GM18499 (cell line): ENCODE measurements at regions not wholly inside any gene's neighbourhood (a gene's known extent, or its start where the extent isn't known, plus 50 kb on each side); places are given as distances from the start of the nearest gene placed in this dataset.

ENCODE experiments used
- ATAC-seq: cut with Tn5 transposase; IDR thresholded peaks from one replicate; pipeline ENCODE4 v1.9.1; 2021; ENCODE audit warnings: moderate number of reproducible peaks; ENCODE audit not compliant: insufficient read depth, unreplicated experiment

- ATAC-seq: no peak
These were observed 190.7 kb upstream of the LMNTD1 start for GRCh38 chr12:25743679-25744215.

DNA sequence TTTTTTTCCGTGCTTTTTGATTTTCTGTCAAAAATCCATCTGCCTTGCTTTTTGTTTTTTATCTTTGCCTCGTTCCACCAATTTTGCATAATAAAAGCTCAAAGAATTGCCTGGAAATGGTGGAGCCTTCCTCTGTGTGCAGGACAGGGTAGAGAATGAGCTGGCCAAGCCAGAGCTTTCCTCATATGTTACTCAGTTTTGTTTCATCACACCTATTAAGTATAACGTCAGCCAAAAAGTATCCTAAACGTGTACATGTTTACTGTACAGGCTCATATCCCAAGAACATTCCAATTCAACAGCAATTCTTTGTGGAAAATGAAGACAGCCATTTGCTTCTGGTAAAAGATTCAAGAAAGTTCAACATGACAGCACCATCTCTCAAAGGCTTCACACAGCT lies 191.2 kb upstream of the LMNTD1 start:
- no peak for ATAC-seq

GRCh38 chr12:25745281-25745680 lies 192.2 kb upstream of the LMNTD1 start:
- no peak for ATAC-seq

- no peak for ATAC-seq
These were observed 193.0 kb upstream of the LMNTD1 start for GRCh38 chr12:25746131-25746530.

- no peak for ATAC-seq
These were observed 199.7 kb upstream of the LMNTD1 start for GRCh38 chr12:25752710-25753309.

DNA sequence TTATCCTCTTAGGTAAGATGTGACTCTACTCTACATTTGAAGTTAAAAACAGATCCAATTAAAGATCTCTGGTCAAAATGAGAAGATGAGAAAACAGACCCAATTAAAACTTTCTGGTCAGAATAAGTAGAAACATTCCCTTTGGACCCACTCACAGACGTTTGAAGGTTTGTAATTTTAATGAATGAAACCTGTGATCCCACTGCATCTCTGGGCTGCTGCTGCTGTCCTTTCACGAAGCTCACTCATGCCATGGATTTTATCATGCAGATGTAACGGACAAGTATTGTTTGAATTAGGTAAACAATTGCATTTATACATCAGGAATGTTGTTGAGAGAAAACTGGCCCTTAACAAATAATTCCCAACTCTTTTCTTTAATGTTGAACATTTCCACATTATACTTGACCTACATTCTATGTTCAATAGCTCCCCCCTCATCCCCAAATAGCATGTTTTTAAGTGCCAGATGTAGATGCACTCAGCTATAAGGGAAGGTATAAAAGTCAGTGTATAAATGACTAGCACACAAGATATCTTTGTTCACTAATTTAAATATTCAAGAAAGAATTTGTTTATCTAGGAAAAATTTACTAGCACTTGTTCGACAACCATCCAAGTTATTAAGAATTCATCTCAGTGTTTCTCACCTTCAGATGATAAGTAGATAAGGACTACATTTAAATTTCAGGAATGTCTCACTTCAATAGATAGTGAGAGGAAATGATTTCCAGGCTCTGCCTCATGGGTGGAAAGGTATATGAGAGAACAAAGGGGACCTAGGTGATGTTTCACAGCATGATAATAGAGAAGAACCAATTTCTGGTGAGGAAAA lies 202.3 kb upstream of the LMNTD1 start:
- ATAC-seq: no peak

DNA sequence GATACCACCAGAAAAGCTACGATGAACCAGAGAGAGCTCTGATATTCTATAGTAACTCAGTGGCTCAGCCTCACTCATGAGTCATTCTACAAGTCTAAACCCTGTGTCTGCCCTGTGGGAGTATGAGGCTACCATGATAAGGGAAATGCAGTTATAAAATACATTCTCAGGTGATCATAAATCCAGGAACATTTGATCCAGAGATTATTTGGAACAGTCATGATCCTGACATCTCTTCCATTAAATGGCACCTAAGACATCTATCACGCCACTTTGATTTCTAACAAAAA lies 202.6 kb upstream of the RASSF8 start:
- ATAC-seq: no peak

GRCh38 chr12:25757037-25757665 lies 201.3 kb upstream of the RASSF8 start:
- ATAC-seq: no peak

DNA sequence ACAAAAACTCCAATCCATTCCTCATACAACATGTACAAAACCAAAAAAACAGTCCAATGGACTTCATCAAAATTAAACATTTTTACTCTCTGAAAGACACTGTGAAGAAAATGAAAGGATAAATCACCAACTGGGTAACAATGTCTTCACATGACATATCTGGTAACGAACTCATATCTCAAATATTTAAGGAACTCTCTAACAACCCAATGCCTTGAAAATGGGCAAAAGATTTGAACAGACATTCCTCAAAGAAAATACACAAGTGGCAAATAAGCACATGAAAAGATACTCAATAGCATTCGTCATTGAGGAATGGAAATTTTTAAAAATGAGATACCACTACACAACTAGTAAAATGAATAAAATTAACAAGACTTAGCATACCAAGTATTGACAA lies 198.7 kb upstream of the RASSF8 start:
- ATAC-seq: no peak

DNA sequence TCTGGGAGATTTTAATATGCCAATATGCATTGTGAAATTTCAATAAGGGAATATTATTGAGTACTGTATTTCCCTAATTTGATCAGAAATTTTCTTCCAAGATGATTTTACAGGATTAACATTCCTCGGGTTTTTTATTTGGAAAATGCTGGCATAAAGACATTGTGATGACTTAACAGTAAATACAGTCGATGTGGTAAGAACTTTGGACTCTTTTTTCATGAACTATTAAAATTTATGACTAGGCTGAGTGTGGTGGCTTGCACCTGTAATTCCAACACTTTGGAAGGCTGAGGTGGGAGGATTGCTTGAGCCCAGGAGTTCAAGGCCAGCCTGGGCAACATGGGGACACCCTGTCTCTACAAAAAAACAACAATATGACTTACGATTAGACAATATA lies 197.1 kb upstream of the RASSF8 start:
- no peak for ATAC-seq

- no peak for ATAC-seq
These were observed 194.1 kb upstream of the RASSF8 start for GRCh38 chr12:25764409-25764808.

- no peak for ATAC-seq
These were observed 193.6 kb upstream of the RASSF8 start for GRCh38 chr12:25764892-25765291.

GRCh38 chr12:25767606-25768005 lies 190.9 kb upstream of the RASSF8 start:
- ATAC-seq: no peak

GRCh38 chr12:25768151-25768550 lies 190.3 kb upstream of the RASSF8 start:
- ATAC-seq: no peak

DNA sequence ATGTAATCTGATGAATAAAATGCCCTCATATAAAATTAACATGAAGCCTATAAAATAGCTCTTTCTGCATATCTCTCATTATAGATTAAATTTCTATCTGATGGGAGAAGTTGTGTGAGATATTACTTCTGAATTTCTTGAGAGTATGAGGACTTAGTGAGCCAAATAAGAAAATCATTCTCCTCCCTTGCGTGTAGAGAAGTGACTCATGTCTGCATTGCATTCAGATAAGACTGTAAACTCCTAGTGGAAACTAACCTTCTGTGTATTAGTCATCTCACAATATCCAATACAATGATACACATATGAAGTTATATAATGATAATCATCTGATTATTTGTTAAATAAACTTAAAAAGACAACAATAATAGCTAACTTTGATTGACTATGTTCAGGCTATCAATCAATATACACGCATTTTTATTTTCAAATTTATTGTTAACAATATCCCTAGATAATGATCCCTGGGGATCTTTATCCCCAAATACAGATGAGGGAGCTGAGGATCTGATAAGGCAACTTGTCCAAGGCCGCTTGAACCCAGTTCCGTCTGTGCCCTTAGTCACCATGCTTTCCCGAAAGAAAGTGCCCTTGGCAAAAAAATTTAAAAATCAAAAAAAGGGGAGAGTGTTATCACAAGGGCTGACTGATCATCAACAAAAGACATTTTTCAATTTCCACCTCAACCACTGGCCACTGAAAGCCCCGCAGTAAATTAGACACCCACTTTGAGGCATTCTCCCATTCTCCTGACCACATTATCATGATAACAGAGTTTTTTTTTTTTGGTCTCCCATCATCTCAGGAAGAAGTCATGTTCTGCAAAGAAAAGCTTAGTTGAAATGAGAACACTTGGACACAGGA lies 189.2 kb upstream of the RASSF8 start:
- no peak for ATAC-seq

DNA sequence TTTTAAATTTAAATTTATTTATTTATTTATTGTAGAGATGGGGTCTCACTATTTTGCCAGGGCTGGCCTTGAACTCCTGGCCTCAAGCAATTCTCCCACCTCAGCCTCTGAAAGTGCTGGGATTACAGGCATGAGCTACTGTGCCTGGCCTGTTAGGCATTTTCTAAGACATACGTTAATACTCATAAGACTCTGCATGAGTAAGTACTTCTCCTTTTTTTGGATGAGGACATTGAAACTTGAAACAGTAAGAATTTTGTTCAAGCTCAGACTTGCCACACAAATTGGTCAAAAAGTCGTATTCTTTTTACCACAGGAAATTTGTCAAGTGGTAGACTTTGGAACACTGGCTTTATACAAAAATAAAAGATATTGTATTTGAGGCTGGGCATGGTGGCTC lies 187.4 kb upstream of the RASSF8 start:
- ATAC-seq: no peak

- no peak for ATAC-seq
These were observed 187.0 kb upstream of the RASSF8 start for GRCh38 chr12:25771476-25771875.

DNA sequence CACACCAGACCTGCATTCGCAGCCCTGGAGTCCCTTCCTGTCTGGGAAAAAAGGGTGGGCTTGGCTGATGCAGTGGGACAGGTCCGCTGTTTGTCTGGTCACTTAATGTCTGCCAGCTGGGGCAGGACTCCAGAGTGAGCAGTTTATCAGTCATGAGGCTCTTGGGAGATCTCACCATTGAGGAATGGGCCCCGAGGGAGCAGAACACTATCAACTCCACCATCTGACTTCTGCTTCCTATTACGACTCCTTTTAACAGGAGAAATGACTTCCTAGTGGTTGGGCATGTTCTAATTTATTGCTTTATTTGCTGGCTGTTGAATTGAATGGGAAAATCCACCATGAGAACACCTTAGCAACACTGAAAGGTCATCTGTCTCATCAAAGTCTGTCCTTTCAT lies 182.5 kb upstream of the RASSF8 start:
- ATAC-seq: no peak

- no peak for ATAC-seq
These were observed 177.7 kb upstream of the RASSF8 start for GRCh38 chr12:25780771-25781170.

- ATAC-seq: no peak
These were observed 177.2 kb upstream of the RASSF8 start for GRCh38 chr12:25781232-25781631.

DNA sequence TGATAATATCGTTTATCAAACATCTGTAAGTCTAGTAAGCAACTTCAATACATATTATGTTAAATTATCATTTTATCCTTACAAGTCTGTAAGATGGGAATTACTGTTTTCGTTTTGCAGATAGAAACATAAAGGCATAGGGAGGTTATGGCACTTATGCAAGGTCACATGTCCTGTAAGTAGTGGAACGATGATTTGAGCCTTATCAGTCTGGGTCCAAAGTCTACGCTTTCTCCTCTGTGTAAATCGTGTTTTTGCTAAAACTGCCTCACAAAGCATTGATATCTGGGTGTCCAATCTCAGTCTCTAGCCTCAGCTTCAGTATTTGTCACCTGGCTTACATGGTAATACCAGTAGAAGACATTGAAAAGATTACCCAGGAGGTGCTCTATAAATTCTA lies 174.9 kb upstream of the RASSF8 start:
- no peak for ATAC-seq
